ENCODE measurements at regions not wholly inside any gene's neighbourhood (a gene's known extent, or its start where the extent isn't known, plus 50 kb on each side); places are given as distances from the start of the nearest gene placed in this dataset.

DNA sequence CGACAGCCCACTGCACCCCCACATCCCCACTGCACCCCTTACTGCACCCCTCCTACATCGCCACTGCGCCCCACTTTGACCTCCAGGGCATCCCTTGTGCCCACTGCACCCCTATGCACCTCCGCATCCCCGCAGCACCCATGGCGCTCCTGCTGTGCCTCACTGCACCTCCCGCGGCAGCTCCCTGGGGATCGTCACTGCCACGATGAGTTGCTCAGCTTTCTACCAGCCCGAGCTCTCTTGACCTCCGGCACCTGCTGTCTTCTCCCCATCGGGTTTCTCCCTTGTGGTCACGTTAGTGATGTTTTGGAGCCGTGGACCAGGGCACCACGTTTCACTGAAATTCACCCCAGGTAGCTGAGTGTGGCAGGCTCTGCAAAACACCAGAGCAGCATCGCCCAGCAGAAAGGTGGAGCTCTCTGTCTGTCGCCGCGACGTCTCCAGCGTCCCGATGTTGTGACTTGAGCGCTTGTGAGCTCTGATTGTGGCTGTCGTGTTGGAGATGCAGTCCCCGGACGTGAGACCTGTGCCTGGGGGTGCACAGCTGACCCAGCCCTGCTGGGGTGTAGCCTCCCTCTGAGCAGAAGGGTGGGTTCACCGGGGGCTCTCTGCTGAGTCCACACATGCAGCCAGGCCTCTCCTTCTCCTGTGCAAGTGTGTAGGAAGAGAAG lies 147.7 kb downstream of the DNAJB6 start:
- peaks cover 0 to 3% (median 0%) of the 10 kb centered on the region in 4 experiments; a peak in 1 of 7 replicates for H3K27me3 ChIP-seq (replicated peaks in 1 of 4; ENCODE audit: control insufficient read depth in 3 of 4, extremely low read depth in 1 of 4, insufficient read depth in 3 of 4, low read length in 3 of 4)
- H2BK12ac ChIP-seq (ENCODE audit: low read depth, low read length), result no peak overlapping the region
- no peak overlapping the region for H2BK5ac ChIP-seq (ENCODE audit: low read depth, low read length)
- no peak overlapping the region for H3K18ac ChIP-seq (ENCODE audit: extremely low read depth, low read length)
- H4K20me1 ChIP-seq (replicated peaks in 1 of 2; ENCODE audit: control insufficient read depth in 1 of 2, insufficient read depth in 2 of 2, low read length in 2 of 2), result peaks cover 0 to 9% of the 10 kb centered on the region in 2 experiments
- no peak overlapping the region for H2AFZ ChIP-seq (ENCODE audit: low read length)
- H3K4me3 ChIP-seq (ENCODE audit: extremely low read depth in 1 of 4, insufficient read depth in 2 of 4, low read depth in 3 of 4, low read length in 4 of 4), result no peak overlapping the region
- H3K4me1 ChIP-seq (replicated peaks in 1 of 4; ENCODE audit: control insufficient read depth in 3 of 4, insufficient read depth in 4 of 4, low read length in 3 of 4), result no peaks in the 10 kb centered on the region
- no peak overlapping the region for H3K23ac ChIP-seq (ENCODE audit: insufficient read length)
- H3K56ac ChIP-seq (replicated peaks; ENCODE audit: insufficient read length, low read depth, low read length), result no peak overlapping the region
- peaks cover 0 to 6% of the 10 kb centered on the region in 2 experiments; a peak in 2 of 4 replicates for H3K9me3 ChIP-seq (ENCODE audit: insufficient read depth in 2 of 2, low read depth in 1 of 2, low read length in 1 of 2)
- 85% methylated on average over 28 of the region's 28 CpGs; no CpG with 5 or more reads in 1 of the 2 experiments for WGBS, 2 experiments (ENCODE audit: extremely low coverage in 1 of 2, insufficient coverage in 1 of 2, insufficient read length in 1 of 2, insufficient replicate concordance in 2 of 2, low coverage in 1 of 2, low lambda C conversion rate in 2 of 2, missing lambda C conversion rate in 1 of 2)
- H2BK15ac ChIP-seq (ENCODE audit: low read length), result no peak overlapping the region
- H3K14ac ChIP-seq (ENCODE audit: insufficient read length), result no peak overlapping the region
- ChIA-PET POLR2A (ENCODE audit: partially characterized antibody) (no interaction called here), CTCF (ENCODE audit: partially characterized antibody) (interaction anchor here (0.7 to 3.6 kb wide), 3 partner anchors 10 to 118 kb away, joined by 3 to 26 read pairs (median 3); no protein-coding TSS in a partner anchor)
- no peak overlapping the region for H2AK5ac ChIP-seq (ENCODE audit: low read depth, low read length)
- no peak overlapping the region for H3K9ac ChIP-seq (replicated peaks in 1 of 4; ENCODE audit: extremely low read depth in 1 of 4, low read depth in 3 of 4, low read length in 3 of 4)
- no peak overlapping the region for H4K91ac ChIP-seq (replicated peaks; ENCODE audit: insufficient read length, low read length)
- no peaks in the 10 kb centered on the region for H3K79me2 ChIP-seq (ENCODE audit: control insufficient read depth in 1 of 2, insufficient read depth in 2 of 2, low read length in 2 of 2)
- H2BK20ac ChIP-seq (ENCODE audit: low read length), result no peak overlapping the region
- H3K23me2 ChIP-seq (ENCODE audit: low read depth, low read length), result peaks cover 18% of the 10 kb centered on the region; the same call in 1 of the 2 replicates
- H3K27ac ChIP-seq (ENCODE audit: low read depth, low read length), result no peak overlapping the region
- TF ChIP-seq CBX8 (IDR thresholded peaks at IDR 0.05; ENCODE audit: borderline replicate concordance, low read depth, low read length) (no peak), KDM4A (IDR thresholded peaks at IDR 0.05; ENCODE audit: low read depth, low read length, severe bottlenecking) (no peak)
- no peak overlapping the region for H3K4me2 ChIP-seq (ENCODE audit: insufficient read depth in 1 of 2, low read depth in 2 of 2, low read length in 2 of 2)
- no peak overlapping the region for H4K8ac ChIP-seq (ENCODE audit: extremely low read depth, insufficient read depth, low read length)
- no peak overlapping the region for H3K4ac ChIP-seq (replicated peaks; ENCODE audit: insufficient read length, low read depth, low read length)
- H2BK120ac ChIP-seq (replicated peaks; ENCODE audit: low read depth, low read length), result no peak overlapping the region
- no peak overlapping the region for H4K5ac ChIP-seq (ENCODE audit: insufficient read length, low read depth, low read length)
- H3K79me1 ChIP-seq (ENCODE audit: low read depth, low read length), result no peaks in the 10 kb centered on the region
- DNase-seq (ENCODE audit: low read depth in 1 of 2, low spot score in 2 of 2), result no peak
- FAIRE-seq, result no peak
- H3K36me3 ChIP-seq (ENCODE audit: control insufficient read depth in 2 of 4, insufficient read depth in 4 of 4, low read length in 3 of 4), result no peaks in the 10 kb centered on the region; a peak in 1 of 8 replicates
